ENCODE measurements at regions not wholly inside any gene's neighbourhood (a gene's known extent, or its start where the extent isn't known, plus 50 kb on each side); places are given as distances from the start of the nearest gene placed in this dataset.

DNA sequence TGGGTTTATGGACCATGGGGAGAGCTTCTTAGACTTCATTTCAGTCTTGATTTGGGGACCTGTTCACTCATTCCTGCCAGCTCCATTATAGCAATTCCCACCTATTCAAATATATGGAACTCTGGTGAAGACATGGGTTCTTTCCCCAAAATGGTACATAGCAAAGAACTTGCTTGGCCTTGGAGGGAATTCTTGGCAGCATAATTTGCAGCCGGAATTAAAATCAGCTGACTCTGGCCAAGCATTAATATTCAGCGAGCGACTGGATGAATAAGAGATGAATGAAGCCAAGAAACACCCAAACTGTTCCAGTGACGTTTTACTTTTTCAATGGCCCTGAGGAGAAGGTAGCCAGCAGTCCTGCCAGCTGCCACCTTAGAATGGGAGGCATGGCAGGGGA lies 88.4 kb upstream of the SOX1 start:
- intact Hi-C loops (cut with micrococcal nuclease): no loop called here
- Histone ChIP-seq H3K36me3 (replicated peaks in 1 of 2; ENCODE audit: control extremely low read depth in 1 of 2, control insufficient read depth in 1 of 2, extremely low read depth in 1 of 2, insufficient read depth in 2 of 2, low read length in 1 of 2) (no peaks in the 10 kb centered on the region), H3K9ac (ENCODE audit: low read length) (no peak overlapping the region), H4K20me1 (ENCODE audit: control insufficient read depth, insufficient read depth, low read length, poor library complexity, severe bottlenecking) (no peaks in the 10 kb centered on the region), H3K4me1 (ENCODE audit: control insufficient read depth in 2 of 2, insufficient read depth in 2 of 2, low read length in 2 of 2) (no peaks in the 10 kb centered on the region), H3K4me3 (ENCODE audit: control extremely low read depth in 1 of 5, extremely low read depth in 1 of 5, insufficient read depth in 1 of 5, low read depth in 2 of 5, low read length in 4 of 5) (no peak overlapping the region), H3K79me2 (ENCODE audit: control insufficient read depth, insufficient read depth, low read length) (no peaks in the 10 kb centered on the region), H3K9me3 (ENCODE audit: control extremely low read depth in 1 of 3, control insufficient read depth in 2 of 3, insufficient read depth in 1 of 3, low read length in 2 of 3) (peaks cover 0 to 19% (median 0%) of the 10 kb centered on the region in 3 donors), H3K27me3 (replicated peaks in 1 of 4; ENCODE audit: control extremely low read depth in 1 of 4, control insufficient read depth in 3 of 4, insufficient read depth in 4 of 4, low read length in 3 of 4) (peaks cover 0 to 3% (median 0%) of the 10 kb centered on the region in 4 experiments), H3K27ac (ENCODE audit: low read length in 2 of 2) (no peak overlapping the region), H3K4me2 (replicated peaks; ENCODE audit: low read depth, low read length, poor library complexity, severe bottlenecking) (no peak overlapping the region), H2AFZ (ENCODE audit: insufficient read depth, low read depth, low read length, poor library complexity, severe bottlenecking) (no peak overlapping the region)
- ChIA-PET POLR2A (no interaction called here), CTCF (no interaction called here)
- no peak for DNase-seq
- TF ChIP-seq, protein P1, sequence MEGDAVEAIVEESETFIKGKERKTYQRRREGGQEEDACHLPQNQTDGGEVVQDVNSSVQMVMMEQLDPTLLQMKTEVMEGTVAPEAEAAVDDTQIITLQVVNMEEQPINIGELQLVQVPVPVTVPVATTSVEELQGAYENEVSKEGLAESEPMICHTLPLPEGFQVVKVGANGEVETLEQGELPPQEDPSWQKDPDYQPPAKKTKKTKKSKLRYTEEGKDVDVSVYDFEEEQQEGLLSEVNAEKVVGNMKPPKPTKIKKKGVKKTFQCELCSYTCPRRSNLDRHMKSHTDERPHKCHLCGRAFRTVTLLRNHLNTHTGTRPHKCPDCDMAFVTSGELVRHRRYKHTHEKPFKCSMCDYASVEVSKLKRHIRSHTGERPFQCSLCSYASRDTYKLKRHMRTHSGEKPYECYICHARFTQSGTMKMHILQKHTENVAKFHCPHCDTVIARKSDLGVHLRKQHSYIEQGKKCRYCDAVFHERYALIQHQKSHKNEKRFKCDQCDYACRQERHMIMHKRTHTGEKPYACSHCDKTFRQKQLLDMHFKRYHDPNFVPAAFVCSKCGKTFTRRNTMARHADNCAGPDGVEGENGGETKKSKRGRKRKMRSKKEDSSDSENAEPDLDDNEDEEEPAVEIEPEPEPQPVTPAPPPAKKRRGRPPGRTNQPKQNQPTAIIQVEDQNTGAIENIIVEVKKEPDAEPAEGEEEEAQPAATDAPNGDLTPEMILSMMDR (IDR thresholded peaks at IDR 0.05): no peak
- no peak for TF ChIP-seq EZH2 (IDR thresholded peaks at IDR 0.05; ENCODE audit: borderline replicate concordance, insufficient read depth, low read depth, low read length, poor library complexity, severe bottlenecking)
- no peaks in the 10 kb centered on the region for H3K27me3 Mint-ChIP-seq
- no peak overlapping the region for H3K27ac Mint-ChIP-seq
- peaks cover 12% of the 10 kb centered on the region for H3K9me3 Mint-ChIP-seq (ENCODE audit: insufficient read depth)
- H3K4me3 Mint-ChIP-seq: no peak overlapping the region
- no peaks in the 10 kb centered on the region for H3K4me1 Mint-ChIP-seq
- no peak for ATAC-seq (ENCODE audit: low read depth)
- 65% methylated on average over 4 of the region's 4 CpGs for WGBS (ENCODE audit: insufficient coverage)

DNA sequence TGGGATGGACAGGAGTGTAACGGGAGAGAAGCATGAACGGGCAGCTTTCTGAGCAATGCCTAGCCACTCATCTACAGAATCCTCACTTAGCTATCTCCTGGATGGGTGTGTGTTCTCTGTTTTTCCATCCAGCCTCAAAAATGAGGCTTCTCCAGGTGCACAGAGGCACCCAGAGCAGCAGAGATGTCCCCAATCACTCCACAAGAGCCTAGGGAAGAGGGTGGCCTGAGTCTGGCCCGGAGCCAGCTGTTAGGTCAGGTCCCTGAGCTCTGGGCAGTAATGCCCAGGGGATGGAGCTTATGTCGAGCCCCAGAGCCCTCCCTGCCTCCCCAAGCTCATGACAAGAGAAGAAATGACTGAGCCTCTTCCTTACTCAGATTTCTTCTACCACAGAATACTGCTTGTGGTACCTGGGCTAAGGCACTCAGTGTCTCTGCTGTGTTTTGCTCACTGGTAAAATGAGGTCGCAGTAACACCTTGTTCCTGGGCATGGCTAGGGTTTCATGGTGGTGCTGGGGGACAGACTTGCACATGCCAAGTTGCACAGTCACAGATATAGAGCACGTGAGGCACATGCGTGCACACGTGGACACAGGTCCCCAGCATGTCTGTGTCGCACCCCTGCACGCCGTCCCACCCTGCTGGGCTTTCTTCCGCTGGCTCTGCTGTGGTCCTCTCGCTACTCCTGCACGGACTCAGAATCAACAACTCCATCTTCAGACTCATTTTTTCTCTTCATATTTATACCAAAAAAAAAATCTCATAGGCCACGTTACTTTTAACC lies 86.6 kb upstream of the SOX1 start:
- Mint-ChIP-seq H3K27ac (no peak overlapping the region), H3K9me3 (ENCODE audit: insufficient read depth) (peaks cover 2% of the 10 kb centered on the region), H3K27me3 (no peaks in the 10 kb centered on the region), H3K4me3 (no peak overlapping the region), H3K4me1 (no peaks in the 10 kb centered on the region)
- H3K27me3 ChIP-seq (replicated peaks in 1 of 4; ENCODE audit: control extremely low read depth in 1 of 4, control insufficient read depth in 3 of 4, insufficient read depth in 4 of 4, low read length in 3 of 4): peaks cover 0 to 3% (median 0%) of the 10 kb centered on the region in 4 experiments
- 87% methylated on average over 12 of the region's 15 CpGs for WGBS (ENCODE audit: insufficient coverage)
- no peak overlapping the region for H2AFZ ChIP-seq (ENCODE audit: insufficient read depth, low read depth, low read length, poor library complexity, severe bottlenecking)
- no peak for DNase-seq
- ChIA-PET POLR2A (no interaction called here), CTCF (no interaction called here)
- H3K4me1 ChIP-seq (ENCODE audit: control insufficient read depth in 2 of 2, insufficient read depth in 2 of 2, low read length in 2 of 2): no peaks in the 10 kb centered on the region
- intact Hi-C loops (cut with micrococcal nuclease): no loop called here
- H3K9me3 ChIP-seq (ENCODE audit: control extremely low read depth in 1 of 3, control insufficient read depth in 2 of 3, insufficient read depth in 1 of 3, low read length in 2 of 3): peaks cover 0 to 17% (median 0%) of the 10 kb centered on the region in 3 donors
- H3K27ac ChIP-seq (ENCODE audit: low read length in 2 of 2): no peak overlapping the region
- H4K20me1 ChIP-seq (ENCODE audit: control insufficient read depth, insufficient read depth, low read length, poor library complexity, severe bottlenecking): no peaks in the 10 kb centered on the region
- ATAC-seq (ENCODE audit: low read depth): no peak
- H3K4me2 ChIP-seq (replicated peaks; ENCODE audit: low read depth, low read length, poor library complexity, severe bottlenecking): no peak overlapping the region
- TF ChIP-seq EZH2 (IDR thresholded peaks at IDR 0.05; ENCODE audit: borderline replicate concordance, insufficient read depth, low read depth, low read length, poor library complexity, severe bottlenecking): no peak
- TF ChIP-seq, protein P1 (IDR thresholded peaks at IDR 0.05): no peak
- no peaks in the 10 kb centered on the region for H3K79me2 ChIP-seq (ENCODE audit: control insufficient read depth, insufficient read depth, low read length)
- H3K4me3 ChIP-seq (ENCODE audit: control extremely low read depth in 1 of 5, extremely low read depth in 1 of 5, insufficient read depth in 1 of 5, low read depth in 2 of 5, low read length in 4 of 5): no peak overlapping the region
- H3K36me3 ChIP-seq (replicated peaks in 1 of 2; ENCODE audit: control extremely low read depth in 1 of 2, control insufficient read depth in 1 of 2, extremely low read depth in 1 of 2, insufficient read depth in 2 of 2, low read length in 1 of 2): no peaks in the 10 kb centered on the region
- H3K9ac ChIP-seq (ENCODE audit: low read length): no peak overlapping the region

All from B cell (primary cell).